ENCODE measurements at regions not wholly inside any gene's neighbourhood (a gene's known extent, or its start where the extent isn't known, plus 50 kb on each side); places are given as distances from the start of the nearest gene placed in this dataset.

DNA sequence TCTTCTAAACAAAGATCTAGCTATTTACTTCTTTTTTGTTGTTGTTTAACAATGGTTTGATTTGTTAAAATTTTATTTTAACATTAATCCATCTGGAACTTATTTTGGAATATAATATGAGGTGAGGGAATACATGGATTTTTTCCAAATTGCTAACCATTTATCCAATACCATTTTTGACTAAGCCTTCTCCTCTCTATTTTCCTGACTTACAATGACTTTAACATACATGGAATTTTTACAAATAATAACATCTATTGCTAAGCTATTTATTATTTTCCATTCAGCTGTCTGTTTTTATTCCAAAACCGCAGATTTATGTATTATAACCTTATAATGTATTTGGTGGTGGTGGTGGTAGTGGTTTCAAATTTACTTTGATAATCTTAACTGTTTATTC, 420.3 kb upstream of the ADGRL2 start:
- TF ChIP-seq, protein P1, sequence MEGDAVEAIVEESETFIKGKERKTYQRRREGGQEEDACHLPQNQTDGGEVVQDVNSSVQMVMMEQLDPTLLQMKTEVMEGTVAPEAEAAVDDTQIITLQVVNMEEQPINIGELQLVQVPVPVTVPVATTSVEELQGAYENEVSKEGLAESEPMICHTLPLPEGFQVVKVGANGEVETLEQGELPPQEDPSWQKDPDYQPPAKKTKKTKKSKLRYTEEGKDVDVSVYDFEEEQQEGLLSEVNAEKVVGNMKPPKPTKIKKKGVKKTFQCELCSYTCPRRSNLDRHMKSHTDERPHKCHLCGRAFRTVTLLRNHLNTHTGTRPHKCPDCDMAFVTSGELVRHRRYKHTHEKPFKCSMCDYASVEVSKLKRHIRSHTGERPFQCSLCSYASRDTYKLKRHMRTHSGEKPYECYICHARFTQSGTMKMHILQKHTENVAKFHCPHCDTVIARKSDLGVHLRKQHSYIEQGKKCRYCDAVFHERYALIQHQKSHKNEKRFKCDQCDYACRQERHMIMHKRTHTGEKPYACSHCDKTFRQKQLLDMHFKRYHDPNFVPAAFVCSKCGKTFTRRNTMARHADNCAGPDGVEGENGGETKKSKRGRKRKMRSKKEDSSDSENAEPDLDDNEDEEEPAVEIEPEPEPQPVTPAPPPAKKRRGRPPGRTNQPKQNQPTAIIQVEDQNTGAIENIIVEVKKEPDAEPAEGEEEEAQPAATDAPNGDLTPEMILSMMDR (IDR thresholded peaks at IDR 0.05) = no peak
- TF ChIP-seq POLR2A (IDR thresholded peaks at IDR 0.05; ENCODE audit: low read depth) = no peak
- no peak for TF ChIP-seq EP300 (IDR thresholded peaks at IDR 0.05)
